IPS-NIHi7 (cell line): ENCODE measurements at regions not wholly inside any gene's neighbourhood (a gene's known extent, or its start where the extent isn't known, plus 50 kb on each side); places are given as distances from the start of the nearest gene placed in this dataset.

Source experiments
- DNase-seq: peaks from one replicate; pipeline ENCODE4 v3.0.0; 2012; ENCODE audit warnings: mixed read lengths; ENCODE audit errors: extremely low spot score

- DNase-seq: no peak
Measured at GRCh38 chr6:87908978-87909811, 138.4 kb upstream of the SPACA1 start.

- DNase-seq: no peak
Measured at GRCh38 chr6:87907521-87907920, 140.1 kb upstream of the SPACA1 start.

DNA sequence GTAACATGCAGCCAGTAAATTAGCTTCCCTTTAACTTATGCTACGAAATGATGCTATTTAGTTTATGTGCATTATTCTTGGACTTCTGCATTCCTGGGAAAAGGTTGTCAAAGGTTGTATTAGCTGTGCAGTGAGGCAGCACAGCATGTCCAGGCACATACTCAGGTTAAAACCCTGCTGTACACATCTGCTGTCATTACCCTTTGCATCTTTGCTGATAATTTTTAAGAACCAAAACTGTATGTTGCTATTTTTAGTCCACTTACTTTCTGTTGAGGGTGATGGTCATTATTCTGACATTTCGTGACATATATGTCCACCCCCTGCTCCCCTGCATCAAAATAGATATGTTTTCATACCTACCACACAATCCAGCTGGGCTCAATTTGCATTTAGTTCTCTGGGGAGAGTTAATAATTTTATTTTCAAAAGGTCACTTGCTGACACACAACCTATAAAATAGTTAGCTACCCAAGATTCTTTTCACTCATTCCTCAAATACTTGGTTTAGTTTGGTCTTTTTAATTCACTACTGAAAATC lies 142.5 kb upstream of the SPACA1 start:
- no peak for DNase-seq

- DNase-seq: peak; percentile 51
Measured at GRCh38 chr6:87904011-87904410, 143.6 kb upstream of the SPACA1 start.

- DNase-seq: no peak
Measured at GRCh38 chr6:87903323-87903722, 144.3 kb upstream of the SPACA1 start.

- no peak for DNase-seq
Measured at GRCh38 chr6:87902383-87902782, 145.3 kb upstream of the SPACA1 start.

DNA sequence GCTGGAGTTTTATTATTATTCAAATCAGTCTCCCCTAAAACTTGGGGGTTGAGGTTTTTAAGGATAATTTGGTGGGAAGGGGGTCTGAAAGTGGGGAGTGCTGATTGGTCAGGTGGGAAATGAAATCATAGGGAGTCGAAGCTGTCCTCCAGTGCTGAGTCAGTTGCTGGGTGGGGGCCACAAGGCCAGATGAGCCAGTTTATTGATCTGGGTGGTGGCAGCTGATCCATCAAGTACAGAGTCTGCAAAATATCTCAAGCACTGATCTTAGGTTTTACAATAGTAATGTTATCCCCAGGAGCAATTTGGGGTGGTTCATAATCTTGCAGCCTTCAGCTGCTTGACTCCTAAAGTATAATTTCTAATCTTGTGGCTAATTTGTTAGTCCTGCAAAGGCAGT lies 146.0 kb upstream of the SPACA1 start:
- no peak for DNase-seq

GRCh38 chr6:87900160-87900698 lies 147.4 kb upstream of the SPACA1 start:
- no peak for DNase-seq

- no peak for DNase-seq
Measured at GRCh38 chr6:87899499-87900147, 148.0 kb upstream of the SPACA1 start.

GRCh38 chr6:87897663-87898062 lies 150.0 kb upstream of the SPACA1 start:
- no peak for DNase-seq

DNA sequence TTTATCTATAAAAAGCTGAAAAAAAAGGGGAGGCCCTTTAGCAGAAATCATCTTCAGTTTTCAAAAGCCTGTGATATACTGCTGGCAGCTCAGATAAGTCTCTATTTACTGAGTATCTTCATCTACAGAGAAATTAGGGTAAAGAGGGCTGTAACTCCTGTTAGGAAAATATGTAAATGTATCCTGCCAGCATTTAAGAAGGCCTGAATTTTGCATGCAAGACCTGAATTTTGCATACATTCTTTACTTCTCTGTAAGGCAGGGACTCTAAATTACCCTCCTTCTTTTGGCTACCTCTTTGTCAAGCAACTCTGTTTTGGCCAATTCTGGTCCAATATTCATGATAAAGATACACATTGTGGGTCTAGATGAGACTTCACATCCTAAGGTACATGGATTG lies 150.6 kb upstream of the SPACA1 start:
- DNase-seq: no peak

GRCh38 chr6:87887266-87887665 lies 160.4 kb upstream of the SPACA1 start:
- no peak for DNase-seq

- no peak for DNase-seq
Measured at GRCh38 chr6:87884203-87884602, 163.4 kb upstream of the SPACA1 start.

DNA sequence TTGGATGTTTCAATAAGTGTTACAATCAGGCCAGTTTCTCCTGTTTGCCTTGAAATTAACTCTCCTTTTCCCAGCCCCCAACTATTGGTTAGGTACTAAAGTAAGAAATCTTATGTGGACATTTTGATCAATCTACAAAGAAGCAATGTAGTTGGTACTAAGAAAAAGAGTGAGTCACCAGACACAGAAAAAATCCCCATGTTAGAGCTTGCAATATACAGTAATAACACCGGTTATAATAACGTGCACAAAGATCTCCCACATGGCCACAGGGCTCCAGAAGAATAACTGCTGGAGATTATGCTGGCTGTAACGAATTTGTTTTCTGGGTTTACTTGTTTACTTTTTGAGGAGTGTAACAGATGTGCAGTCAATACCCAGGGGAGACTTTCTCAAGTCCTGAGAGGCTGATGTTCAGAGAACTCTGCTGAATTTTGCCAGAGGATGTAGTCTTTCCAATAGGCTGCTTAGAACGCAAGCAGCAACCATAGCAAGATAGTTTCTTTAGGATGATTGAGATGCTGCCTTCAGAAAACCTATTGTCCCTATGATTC lies 166.2 kb upstream of the SPACA1 start:
- no peak for DNase-seq

DNA sequence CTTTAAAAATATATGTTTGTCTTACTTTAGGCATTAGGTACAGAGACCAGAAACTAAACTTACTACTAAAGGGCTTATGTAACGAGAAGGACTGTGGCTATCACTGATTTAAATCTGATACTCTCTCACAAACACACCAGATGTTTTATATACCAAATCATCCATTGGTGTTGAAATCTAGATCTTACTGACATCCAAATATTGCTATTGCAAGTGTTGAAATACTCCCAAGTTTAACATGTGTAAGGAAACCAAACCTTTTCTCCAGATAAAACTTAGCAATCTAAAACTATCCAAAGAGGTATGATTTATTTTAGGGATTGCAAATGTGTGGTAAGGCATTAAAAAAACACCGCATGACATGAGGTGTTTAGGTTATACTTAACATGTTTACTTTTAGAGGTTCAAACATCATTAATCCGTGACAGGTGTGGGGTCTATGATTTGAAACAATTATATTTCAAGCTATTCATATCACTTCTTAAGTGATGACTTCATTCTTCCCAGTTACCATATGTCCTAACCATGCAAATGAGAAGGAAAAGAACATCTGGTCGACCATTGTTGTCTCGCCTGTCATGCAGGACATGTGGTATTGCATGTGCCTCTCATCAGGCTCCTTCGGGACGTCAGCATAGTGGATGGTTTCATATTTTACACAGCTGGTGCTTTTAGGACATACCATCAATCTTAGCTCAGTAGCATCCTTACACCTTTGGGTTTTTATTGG lies 168.3 kb upstream of the SPACA1 start:
- no peak for DNase-seq

- no peak for DNase-seq
Measured at GRCh38 chr6:87875781-87876180, 171.9 kb upstream of the SPACA1 start.

DNA sequence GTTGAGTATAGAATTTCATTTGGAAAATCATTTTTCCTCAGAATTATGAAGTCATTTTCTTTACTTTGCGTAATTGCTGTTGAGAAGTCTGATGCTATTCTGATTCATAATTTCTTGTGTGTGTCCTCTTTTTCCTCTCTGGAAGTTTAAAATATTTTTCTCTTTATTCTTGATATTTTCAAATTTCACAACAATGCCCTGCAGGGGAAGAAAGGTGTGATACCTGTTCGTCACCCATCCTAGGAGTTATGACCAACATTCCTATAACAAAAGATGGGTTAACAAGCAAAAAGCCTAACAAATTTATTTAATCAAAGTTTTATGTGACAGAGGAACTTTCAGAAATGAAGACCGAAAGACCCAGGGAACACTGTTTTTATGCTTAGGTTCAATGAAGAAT lies 171.5 kb upstream of the AKIRIN2 start:
- no peak for DNase-seq

DNA sequence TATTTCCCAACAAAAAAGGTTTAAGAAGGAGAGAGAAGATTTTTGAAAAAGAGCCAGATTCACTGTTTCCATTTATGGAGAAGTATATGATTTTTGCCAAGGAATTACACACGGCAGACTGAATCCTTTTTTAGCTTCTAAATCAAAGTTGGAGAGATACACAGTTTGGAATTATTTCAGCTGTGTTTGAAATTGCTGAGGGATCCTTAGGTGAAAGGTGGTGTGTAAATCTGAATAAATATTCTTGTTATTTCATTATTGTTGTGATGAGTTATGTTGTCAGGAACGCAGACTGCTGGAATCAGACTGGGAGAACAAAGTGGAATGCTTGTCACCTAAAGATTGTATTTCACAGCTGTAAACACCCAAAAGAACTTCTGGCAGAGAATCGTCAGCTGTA lies 168.5 kb upstream of the AKIRIN2 start:
- no peak for DNase-seq

GRCh38 chr6:87869064-87869905 lies 167.3 kb upstream of the AKIRIN2 start:
- no peak for DNase-seq

- no peak for DNase-seq
Measured at GRCh38 chr6:87860902-87861301, 158.9 kb upstream of the AKIRIN2 start.

GRCh38 chr6:87858440-87858839 lies 156.4 kb upstream of the AKIRIN2 start:
- no peak for DNase-seq
